ENCODE measurements at regions not wholly inside any gene's neighbourhood (a gene's known extent, or its start where the extent isn't known, plus 50 kb on each side); places are given as distances from the start of the nearest gene placed in this dataset.

DNA sequence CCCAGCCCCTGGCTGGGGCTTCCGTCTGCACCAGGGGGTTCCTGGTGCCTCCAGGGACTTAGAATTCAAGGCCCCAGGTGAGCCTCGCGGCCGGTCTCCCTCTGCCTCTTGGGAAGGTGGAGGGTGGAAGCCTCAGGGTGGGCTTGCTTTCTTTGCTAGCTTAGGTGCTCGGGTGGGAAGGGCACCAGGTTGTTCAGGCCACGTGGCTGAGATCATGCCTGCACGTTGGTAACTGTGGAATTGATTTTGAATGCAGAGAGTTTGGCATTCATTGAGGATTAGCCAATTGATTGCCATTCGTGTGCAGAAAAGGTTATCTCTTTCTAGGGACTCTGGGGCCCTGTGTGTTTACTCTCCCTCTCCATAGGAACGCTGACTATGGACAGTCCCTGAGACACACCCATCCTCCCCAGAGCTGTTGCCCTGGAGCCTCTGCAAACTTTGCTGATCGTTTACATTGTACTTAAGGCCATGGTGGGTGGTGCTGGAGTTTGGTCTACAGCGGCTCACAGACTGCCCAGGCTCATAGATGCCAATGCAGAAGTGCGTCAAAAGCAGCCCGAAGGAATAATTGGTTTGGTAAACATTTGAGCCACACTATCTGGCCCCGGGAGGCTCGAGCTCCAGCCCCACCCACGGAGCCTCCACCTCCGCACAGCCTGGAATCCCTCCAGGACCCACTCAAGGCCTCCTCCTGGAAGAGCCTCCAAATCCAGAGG, 1457.7 kb downstream of the BRD1 start:
- DNase-seq (ENCODE audit: low spot score): peak; percentile 46
- intact Hi-C loops (cut with DNase I): no loop called here

DNA sequence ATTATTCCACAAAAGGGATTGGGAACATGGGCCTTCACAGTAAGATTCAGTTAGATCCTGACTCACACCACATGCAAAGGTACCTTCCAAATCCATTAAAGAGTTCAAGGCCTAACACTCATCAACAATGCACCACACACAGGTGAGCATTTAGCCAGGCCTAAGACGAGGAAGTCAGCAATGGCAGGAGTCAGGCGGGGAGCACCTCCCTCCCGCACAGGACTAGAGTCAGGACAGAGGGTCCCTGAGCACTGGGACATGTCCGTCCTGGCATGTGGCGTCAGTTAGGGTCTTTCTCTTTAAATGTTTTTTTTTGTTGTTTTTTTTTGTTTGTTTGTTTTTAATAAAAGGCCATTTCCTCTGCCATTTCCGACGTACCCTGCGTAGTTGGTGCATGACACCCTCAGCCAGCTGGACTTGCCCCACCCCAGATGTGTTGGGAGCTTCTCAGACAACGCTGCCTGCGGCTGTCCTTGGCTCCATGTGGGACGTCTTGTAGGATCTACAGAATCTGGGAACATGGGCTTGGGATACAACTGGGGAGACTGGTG, 1458.6 kb downstream of the BRD1 start:
- intact Hi-C loops (cut with DNase I): no loop called here
- peak; percentile 36 for DNase-seq (ENCODE audit: low spot score)

DNA sequence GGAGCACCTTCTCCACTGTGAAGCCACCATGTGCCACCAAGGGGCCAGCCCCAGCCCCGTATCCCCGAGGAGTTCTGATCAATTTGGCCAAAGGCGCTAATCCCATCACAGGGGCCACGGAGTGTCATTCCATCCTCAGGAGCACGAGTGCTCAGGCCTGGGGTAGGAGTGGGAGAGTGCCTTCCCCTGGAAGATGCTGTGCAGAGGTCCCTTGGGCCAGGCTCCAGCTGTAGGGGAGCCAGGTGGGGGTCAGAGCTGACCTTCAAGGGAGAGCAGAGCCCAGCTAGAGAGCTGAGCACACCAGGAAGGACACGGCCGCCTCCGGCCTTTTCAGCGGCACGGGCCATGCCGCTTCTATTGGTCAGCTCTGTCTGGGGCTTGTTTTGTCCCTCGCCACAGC, 1459.9 kb downstream of the BRD1 start:
- DNase-seq (ENCODE audit: low spot score): peak; percentile 70
- intact Hi-C loops (cut with DNase I): no loop called here

GRCh38 chr22:48366591-48366990, 1461.1 kb downstream of the BRD1 start:
- intact Hi-C loops (cut with DNase I): no loop called here
- DNase-seq (ENCODE audit: low spot score): peak; percentile 79

- DNase-seq (ENCODE audit: low spot score): peak; percentile 45
- intact Hi-C loops (cut with DNase I): no loop called here
These were observed 1461.6 kb downstream of the BRD1 start for GRCh38 chr22:48366056-48366455.

GRCh38 chr22:48365386-48365785, 1462.3 kb downstream of the BRD1 start:
- DNase-seq (ENCODE audit: low spot score): peak; percentile 61
- intact Hi-C loops (cut with DNase I): no loop called here

GRCh38 chr22:48362721-48363404, 1464.8 kb downstream of the BRD1 start:
- DNase-seq (ENCODE audit: low spot score): peak; percentile 9
- intact Hi-C loops (cut with DNase I): no loop called here

DNA sequence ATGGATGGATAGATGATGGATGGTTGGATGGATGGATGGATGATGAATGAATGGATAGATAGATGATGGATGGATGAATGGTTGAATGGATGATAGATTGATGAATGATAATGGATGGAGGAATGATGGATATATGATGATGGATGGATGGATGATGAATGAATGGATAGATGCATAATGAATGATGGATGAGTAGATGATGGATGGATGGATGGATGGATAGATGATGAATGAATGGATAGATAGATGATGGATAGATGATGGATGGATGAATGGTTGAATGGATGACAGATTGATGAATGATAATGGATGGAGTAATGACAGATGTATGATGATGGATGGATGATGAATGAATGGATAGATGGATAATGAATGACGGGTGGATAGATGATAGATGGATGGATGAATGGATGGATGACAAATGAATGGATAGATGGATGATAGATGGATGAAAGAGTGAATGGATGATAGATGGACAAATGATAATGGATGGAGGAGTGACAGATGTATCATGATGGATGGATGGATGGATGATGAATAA, 1466.5 kb downstream of the BRD1 start:
- intact Hi-C loops (cut with DNase I): no loop called here
- no peak for DNase-seq (ENCODE audit: low spot score)

DNA sequence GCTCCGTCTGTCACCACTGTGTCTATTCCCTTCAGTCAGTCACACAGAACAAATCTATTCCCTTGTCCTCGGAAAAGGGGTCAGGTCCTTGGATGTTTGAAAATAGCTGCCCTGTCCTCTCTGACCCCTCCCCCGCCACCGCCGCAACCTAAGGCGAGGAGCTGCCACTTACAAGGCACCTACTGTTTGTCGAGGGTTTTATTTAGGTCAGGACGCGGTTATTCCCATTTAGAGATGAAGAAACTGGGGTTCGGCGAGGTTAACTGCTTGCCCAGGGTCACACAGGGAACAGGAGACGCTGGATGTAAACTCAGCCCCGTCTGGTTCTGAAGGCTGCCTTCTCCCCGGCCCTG, 1468.1 kb downstream of the BRD1 start:
- intact Hi-C loops (cut with DNase I): no loop called here
- DNase-seq (ENCODE audit: low spot score): peak; percentile 32

DNA sequence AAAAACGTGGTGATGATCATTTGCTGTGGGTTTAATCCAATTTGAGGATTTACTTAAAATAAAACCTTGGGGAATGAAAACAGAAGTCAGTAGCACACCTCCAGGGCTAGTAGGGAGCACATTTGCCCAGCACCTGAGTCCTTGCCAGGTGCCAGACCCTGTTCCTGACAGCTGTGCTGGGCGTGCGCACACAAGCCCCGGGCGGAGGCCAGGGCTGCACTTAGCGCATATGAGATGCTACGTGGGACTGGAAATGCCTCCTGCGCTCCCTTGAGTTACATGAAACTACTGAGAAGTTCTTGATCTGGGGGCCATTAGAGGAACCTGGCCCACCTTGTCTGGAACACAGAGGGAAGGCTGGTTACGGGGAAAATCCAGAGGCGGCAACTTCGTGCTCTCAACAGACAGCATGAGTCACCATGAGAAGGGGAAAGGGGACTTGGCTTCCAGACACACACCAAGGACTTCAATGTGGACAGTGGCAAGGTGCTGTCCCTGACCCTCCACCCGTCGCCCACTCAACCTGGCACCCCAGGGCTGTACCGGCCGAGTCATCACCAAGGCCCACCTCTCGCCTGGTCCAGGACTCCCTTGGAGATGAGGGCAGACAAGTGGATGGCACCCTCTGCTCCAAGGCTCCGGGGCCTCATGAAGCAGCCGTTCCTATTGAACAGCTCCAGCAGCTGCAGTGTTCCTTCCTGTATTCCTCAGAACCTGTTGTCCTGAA, 1468.6 kb downstream of the BRD1 start:
- peak; percentile 42 for DNase-seq (ENCODE audit: low spot score)
- intact Hi-C loops (cut with DNase I): no loop called here

GRCh38 chr22:48357961-48358360, 1469.7 kb downstream of the BRD1 start:
- intact Hi-C loops (cut with DNase I): no loop called here
- DNase-seq (ENCODE audit: low spot score): peak; percentile 30

DNA sequence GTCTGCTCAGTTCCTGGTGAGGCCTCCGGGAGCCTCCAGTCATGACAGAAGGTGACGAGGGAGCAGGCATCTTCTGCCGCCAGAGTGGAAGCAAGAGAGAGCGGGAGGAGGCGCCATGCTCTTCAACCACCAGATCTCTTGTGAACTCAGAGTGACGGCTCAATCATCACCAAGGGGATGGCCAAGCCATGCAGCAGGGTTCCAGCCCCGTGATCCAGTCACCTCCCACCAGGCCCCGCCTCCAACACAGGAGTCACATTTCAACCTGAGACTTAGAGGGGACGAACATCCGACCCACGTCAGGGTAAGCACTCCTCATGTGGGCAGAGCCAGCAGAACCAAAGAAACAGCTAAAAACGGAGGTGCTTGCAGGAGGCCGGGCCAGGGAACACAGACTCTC, 1470.5 kb downstream of the BRD1 start:
- DNase-seq (ENCODE audit: low spot score): peak; percentile 66
- intact Hi-C loops (cut with DNase I): no loop called here

DNA sequence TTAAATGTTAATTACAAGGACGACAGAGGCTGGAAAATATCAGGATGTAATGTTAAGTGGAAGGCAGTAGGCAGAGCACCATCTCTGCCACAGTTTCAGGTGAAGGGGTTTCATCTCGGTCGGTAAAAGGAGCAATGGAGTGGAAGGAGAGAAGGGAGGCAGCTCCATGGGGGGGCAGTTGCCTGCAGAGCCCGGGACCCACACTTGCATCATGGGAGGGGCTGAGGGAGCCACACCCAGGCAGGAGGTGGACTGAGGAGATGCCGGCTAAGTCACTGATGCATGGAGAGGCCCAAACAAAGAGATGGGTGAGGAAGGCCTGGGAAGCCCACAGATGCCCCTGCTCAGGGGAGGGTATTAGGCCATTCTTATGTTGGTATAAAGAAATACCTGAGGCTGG, 1470.9 kb downstream of the BRD1 start:
- no peak for DNase-seq (ENCODE audit: low spot score)
- intact Hi-C loops (cut with DNase I): no loop called here

- DNase-seq (ENCODE audit: low spot score): peak; percentile 58
- intact Hi-C loops (cut with DNase I): no loop called here
These were observed 1473.6 kb downstream of the BRD1 start for GRCh38 chr22:48354096-48354495.

DNA sequence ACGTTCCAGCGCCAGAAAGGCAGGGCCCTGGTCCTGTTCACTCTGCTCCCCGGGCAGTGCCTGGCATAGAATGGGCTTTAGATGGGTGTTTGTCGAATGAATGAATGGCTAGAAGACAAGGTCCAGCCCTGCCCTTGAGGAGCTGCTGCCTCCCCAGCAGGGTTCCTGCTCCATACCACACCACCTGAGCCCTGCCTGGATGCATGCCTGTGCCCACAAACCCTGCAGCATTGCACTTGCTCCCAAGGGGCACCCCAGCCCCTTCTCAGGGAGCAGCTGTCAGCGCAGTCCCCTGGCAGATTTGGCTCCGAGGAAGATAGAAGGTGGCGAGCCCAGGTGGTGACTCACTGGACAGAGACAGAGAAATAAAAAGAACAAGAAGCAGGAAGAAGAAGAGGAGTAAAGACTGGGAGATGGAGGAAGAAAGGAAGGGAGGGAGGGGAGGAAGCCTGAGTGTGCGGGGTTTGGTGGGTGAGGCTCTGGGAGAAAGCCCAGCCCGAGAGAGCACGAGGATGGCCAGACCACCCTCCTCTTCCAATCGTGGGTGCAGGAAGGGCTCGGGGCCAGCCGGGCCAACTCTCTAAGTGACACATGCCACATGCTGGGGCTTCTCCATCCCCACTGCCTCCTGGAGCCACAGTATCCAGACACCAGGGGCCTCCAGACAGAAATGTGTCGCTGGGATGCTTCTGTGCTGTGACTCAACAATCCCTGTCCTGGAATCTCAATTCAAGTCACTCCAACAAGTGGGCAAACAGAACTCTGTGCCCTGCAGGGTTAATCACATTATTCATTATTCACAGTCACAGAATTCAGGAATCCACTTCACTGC, 1474.3 kb downstream of the BRD1 start:
- DNase-seq (ENCODE audit: low spot score): peak; percentile 59
- intact Hi-C loops (cut with DNase I): no loop called here

GRCh38 chr22:48352086-48352911, 1475.4 kb downstream of the BRD1 start:
- DNase-seq (ENCODE audit: low spot score): peak; percentile 59
- intact Hi-C loops (cut with DNase I): no loop called here

GRCh38 chr22:48351376-48352085, 1476.1 kb downstream of the BRD1 start:
- peak; percentile 46 for DNase-seq (ENCODE audit: low spot score)
- intact Hi-C loops (cut with DNase I): no loop called here

- DNase-seq (ENCODE audit: low spot score): no peak
- intact Hi-C loops (cut with DNase I): no loop called here
These were observed 1477.2 kb downstream of the BRD1 start for GRCh38 chr22:48350456-48350855.
